ENCODE measurements at regions not wholly inside any gene's neighbourhood (a gene's known extent, or its start where the extent isn't known, plus 50 kb on each side); places are given as distances from the start of the nearest gene placed in this dataset.

DNA sequence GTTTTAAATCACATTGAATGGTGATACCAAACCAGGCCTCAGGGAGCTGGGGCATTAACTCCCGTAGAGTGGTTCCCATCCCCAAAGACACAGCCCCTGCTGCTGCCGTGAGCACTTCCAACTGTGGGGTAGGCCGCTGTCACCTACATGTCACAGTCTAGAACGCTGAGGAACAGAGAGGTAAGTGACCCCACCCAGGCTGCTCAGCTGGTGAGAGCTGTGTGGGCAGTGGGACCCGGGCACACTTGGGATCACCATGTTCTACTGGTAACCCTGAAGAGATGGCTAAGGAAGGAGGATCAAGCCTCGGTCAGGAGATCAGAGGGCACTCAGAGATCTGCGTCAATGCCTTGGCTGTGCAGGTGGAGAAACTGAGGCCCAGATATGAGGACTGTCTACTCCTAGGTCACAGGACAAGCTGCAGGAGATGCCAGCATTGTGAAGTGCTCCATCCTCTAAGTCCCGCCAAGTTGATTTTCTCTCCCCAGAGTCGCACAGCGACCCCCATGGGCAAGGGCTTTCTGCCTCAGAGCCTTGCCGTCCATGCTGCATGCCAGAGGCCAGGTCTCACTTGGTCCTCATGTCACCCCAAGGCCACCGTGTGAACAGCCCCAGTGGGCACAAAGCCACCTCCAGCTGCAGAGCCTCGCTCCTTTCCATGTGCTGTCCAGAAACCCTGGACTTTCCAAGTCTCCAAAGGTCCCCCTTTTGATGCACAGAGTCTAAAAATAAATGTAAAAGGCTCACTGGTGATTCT, 144.2 kb upstream of the OTOS start:
- DNase-seq (ENCODE audit: low spot score) = no peak

DNA sequence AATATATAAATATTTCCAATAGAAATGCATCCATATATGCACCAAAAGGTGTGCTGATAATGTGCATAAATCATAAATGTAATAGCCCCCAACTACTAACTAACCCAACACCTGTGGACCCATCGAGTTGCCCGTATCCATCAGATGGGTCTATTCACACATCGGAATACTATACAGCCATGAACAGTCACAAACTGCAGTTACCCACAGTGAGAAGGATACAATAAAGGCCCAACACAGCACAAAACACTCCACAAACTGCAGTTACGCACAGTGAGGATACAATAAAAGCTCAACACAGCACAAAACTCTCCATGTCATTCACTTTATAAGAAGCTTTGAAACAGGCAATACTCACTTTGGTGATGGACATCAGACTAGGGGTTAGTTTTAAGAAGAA, 145.3 kb upstream of the OTOS start:
- DNase-seq (ENCODE audit: low spot score) = no peak

DNA sequence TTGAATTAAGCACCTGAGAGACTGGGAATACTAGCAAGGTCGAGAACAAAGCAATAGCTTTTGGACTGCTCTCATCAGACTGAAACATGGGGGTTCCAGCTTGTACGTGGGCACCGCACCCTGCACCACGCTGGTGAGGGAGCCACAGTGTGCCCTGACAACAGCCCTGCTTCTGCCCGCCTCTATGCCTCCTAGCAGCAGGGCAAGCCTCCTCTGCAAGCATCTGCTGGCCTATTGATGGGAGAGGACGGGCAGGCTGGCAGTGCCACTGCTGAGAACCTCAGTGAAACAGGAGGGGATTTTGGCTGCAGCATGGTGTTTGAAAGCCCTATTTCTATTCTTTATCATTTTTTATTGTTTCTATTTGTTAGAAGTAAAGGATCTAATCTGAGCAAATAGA, 146.1 kb upstream of the OTOS start:
- DNase-seq (ENCODE audit: low spot score) = no peak

DNA sequence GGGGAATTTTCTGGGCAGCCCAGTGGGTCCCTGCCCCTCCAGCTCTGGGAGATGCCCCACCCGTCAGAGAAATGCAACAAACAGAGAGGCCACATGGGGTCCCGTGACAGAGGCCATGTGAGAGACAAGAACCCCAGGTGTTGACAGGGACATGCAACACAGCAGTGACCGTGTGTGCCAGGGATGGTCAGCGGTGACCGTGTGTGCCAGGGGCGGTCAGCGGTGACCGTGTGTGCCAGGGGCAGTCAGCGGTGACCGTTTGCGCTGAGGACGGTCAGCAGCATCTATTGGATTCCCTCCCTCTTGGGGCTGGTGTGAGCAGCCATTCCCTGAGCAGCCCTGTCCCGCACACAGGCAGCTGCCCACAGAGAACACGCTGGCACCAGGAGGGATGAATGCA, 146.6 kb upstream of the OTOS start:
- peak; percentile 8 for DNase-seq (ENCODE audit: low spot score)

DNA sequence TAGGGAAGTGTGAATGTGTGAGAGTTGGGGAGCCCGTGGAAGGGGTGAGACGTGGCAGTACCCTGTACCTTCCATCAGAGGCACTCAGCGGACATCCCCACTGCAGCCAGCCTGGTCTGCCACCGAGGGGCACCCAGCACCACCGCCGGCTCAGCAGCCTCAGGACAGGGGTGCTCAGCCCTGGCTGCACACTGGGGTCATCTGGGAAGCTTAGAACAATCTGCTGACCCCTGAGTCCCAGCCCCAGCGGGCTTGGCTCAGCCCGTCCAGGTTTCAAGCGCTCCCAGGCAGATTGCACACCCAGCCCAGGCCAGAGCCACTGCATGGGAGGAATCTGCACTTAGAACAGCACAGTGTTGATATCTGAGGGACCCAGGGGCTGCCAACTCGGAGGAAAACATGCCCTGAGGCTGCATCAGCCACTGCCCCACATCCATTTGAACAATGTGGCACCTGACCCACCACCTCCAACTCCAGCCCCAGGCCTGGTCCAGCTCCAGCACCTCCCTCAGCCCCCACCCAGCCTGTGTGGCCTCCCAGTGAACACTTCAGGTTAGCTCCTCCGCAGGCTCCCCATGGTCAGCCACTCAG, 147.1 kb upstream of the OTOS start:
- peak; percentile 31 for DNase-seq (ENCODE audit: low spot score)

DNA sequence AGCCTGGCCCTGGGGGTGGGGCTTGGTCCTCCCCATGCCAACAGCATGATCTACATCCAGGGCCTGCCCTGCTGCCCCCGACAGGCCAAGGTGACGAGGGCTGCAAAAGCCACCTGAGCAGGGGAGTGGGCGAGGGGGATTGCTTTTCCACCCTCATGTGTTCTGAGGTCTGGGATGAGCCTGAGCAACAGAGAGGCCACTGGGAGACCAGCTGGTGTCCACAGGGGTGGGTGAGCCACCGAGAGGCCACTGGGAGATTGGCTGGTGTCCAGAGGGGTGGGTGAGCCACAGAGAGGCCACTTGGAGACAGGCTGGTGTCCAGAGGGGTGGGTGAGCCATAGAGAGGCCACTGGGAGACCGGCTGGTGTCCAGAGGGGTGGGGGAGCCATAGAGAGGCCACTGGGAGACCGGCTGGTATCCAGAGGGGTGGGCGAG, 147.4 kb upstream of the GPC1 start:
- DNase-seq (ENCODE audit: low spot score) = peak; percentile 2

DNA sequence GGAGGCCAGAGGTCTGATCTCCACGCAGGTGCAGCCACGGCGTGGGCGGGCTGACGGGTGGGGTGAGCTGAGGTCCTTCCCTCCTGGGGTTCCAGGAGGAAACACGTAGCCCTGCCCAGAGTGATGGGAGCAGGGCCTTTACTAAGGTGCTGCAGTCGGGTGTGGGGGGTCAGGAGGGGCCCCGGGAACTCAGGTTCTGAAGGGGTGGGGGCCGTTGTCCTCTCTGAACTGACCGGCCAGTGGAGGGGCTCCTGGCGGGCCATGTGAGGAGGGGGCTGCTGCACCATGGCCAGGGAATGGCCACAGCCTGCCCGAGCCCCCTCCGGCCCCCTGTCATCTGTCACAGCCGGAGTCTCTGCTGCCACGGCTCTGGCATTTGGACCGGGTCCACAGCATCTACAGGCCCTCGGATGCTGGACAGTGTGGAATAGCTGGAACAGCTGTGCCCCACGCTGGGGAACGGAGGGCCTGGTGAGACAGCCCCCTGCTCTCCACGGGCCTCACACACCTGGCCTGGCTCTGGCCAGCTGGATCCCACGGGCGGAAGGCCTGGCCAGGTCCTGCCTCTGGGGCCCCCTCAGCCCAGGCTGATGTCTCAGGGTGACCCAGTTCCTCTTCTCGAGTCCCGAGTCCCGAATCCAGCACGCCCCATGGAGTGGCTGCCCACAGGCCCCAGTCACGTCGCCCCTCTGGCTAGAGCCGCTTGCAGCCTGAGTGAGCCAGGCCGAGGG, 145.6 kb upstream of the GPC1 start:
- DNase-seq (ENCODE audit: low spot score) = peak; percentile 4

DNA sequence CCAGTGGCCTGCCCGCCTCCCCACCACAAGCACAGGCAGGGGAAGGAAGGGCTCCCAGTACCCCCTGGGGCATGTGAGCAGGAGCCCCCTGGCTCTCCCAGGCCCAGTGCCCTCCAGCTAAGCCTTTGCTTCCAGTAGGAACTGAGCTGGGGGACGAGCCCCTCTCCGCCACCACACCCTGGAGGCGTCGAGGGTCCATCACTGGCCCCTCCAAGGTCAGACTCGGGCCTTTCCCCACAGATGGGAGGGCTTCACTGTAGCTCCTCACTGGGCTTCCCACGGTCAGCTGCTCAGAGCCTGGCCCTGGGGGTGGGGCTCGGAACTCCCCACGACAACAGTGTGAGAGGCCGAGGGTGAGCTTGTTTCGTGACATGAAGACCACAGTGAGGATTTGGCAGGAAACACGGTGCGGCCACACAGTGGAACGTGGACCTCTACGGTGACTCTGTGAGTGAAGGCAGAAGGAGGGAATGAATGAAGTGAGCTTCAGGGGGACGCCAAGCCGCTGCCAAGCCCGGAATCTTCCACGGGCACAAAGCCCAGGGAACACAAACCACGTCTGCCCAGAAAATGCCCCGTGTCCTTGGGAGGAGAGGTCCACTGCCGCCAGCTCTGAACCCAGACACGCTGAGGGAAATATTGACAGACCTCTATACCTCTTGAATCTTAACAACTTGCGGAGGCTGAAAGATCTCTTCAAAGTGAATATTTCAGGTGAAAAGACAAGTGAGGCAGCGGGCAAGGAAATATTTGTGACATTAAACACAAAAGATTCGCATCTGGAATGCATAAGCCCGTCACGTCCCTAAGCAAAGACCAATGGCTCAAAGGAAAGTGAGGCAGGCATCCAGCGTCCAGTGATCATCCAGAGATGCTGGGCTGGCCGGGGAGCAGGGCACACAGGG, 144.8 kb upstream of the GPC1 start:
- DNase-seq (ENCODE audit: low spot score) = peak; percentile 2

DNA sequence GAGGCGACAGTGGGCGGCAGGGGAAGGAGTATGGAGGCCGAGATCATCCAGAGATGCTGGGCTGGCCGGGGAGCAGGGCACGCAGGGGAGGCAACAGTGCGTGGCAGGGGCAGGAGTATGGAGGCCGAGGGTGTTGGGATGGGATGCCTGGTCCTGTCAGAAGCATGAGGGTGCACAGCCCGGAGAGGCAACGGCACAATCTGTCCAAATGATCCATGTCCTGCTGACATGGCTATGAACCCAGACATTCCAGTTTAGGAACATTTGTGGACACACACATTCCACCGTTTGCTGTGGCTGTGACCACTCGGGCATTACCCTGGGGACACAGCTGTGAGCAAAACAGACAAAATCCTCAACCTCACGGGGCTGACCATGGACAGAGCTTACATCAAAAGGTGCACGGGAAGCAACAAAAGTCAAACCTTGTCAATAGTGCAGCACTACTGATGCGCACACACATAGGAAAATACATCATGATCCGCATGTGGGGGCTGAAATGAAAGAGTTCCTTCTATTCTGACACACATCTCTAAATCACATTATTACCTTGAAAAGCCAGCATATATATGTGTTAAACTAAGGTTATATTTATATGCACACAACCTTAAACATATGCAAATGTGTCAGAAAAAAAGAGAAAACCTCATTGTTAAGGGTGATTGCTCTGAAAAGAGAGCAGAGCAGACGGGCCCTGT, 144.0 kb upstream of the GPC1 start:
- DNase-seq (ENCODE audit: low spot score) = peak; percentile 8

DNA sequence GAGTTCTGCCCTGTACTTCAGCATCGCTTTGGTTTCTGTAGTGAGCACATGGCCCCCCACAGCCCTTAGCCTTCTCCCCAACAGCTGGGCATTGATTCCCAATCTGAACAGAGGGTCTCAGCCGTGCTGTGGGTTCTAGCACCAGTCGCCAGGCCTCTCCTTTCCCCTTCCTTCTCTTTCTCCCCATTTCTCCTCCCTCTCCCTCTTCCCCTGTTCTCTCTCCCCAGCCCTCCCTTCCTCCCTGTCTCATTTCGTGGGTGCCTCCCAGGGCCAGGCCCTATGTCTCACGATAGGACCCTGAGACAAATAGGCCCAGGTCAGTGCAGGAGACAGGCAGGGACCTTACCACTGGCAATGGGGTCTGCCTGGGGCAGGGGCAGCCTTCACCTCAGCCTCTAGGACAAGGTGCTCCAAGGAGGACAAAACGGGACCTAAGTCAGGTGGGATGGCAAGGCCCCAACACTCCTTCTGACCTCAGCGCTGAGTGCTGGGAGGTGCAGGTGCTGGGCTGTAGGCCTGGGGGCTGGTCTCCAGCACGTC, 143.4 kb upstream of the GPC1 start:
- peak; percentile 5 for DNase-seq (ENCODE audit: low spot score)

DNA sequence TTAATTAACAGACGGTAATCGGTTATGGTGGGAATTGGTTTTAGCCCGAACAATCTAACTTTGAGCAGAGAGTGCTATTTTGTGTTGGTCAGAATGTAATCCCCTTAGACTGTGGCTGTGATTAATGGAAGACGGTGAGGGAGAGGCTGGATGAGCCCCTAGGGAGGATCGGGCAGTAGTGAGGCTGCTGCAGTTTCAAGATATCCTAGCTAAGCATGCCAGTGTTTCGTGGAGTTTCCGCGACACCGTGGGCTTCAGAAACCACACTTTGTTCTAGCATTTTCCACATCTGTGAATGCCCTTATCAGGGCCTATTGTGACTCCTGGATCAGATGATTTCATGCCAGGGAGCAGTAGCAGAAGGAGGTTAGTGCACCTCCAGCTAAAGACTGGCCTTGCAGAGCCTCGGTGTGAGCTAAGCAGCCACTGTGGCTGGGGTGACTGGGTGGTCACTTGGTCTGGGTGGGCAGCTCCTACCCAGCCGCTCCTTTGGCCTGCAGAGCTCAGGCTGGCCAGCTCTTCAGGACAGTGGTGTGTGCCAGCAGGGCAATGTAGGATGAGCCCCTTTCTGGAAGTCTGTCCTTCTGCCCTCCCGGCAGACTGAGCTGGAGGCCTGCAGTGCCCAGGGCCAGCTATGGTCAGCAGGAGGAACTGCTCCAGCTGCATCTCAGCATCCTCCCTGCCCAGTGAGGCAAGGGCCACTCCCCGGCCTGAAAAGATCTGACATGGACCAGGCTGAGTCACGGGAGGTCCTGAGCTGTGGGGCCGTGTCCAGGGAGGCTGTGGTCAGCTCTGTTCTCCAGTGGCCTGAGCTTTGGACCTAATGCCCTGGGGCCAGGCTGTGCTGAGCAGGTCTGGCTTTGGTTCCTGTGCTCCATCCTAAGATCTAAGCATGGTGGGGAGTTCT, 142.6 kb upstream of the GPC1 start:
- DNase-seq (ENCODE audit: low spot score) = peak; percentile 3

DNA sequence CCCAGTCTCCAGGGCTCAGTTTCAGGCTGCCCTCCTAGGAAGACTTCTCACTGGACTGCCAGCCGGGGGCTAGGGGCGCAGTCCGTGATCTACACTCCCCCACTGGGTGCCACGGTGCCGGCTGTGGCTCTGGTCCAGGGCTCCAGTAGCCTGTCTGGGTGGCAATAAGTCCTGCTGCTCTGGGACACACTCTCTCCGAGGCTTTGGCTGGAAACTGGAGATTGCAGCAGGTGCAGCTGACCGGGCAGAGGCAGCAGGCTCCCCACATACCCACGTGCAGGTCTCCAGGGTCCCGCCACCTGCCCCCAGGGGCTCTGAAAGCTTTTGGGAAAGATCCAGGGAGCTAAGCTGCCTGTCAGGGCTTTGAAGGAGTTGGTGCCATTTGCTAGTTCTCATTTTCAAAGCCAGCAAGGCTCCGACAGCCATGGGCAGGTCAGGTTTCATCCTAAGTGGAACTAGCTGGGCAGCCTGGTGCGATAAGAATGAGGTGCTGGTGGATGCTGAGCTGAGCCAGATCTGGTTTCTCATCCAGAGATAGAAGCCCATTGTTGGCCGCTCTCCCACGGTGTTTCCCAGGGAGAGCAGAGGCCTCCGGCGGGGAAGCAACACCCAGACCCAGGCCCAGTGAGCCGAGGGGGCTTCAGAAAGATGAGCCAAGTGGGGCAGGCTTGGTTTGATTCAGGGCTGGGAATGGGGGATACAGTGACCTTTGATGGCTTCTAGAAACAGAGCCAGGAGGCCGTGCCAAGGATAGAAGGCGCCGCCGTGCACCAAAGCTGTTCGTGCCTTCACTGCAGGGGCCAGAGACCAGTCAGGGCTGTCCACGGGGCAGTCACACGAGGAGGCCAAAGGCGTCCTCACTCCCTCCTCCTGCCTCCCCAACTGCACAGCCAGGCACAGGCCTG, 141.7 kb upstream of the GPC1 start:
- peak; percentile 50 for DNase-seq (ENCODE audit: low spot score)

DNA sequence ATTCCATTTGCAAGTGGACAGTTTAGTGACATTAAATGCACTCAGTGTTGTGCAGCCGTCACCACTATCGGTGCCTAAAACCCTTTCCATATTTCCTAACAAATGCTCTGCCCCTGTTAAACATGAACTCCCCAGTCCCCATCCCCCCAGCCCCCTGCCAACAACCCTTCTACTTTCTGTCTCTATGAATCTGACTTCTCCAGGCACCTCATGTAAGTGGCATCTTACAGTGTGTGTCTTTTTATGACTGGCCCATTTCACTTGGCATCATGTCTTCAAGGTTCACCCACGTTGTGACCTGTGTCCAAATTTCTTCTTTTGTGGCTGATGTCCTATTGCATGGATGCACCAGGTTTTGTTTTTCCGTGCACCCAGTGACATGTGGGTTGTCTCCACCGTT, 140.9 kb upstream of the GPC1 start:
- DNase-seq (ENCODE audit: low spot score) = no peak

DNA sequence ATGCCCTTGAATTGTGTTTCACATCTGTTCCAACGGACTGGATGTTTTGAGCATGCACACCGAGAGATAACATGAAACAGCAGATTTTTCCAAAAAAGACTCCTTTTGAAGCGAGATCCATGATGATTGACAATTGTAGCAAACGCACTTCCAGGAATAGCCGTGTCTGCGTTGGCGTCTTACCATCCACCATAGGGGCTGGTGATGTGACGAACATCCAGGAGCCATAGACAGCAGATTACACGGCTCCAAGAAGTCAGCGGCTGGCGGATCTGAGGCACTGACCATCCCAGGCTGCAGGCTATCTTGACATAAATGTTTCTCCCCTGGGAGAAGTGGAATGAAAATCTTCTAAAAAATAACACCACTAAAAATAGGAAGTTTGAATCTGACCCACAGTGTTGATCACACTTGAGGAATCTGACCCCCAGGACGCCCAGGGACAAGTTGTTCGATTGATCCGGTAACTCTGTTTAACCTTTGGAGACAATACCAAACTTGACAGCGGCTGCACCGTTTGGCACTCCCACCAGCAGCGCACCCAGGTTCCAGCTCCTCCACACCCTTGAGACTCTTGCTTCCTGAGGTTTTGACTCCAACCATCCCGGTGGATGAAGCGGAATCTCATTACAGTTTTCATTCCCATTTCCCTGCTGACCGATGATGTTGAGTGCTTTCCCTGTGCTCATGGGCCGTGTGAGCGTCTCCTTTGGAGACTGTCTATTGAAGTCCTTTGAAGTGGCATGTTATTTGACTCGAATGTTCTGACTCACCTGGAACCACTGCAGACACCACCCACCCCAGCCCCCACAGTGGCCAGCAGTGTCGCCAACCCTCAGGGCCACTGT, 140.0 kb upstream of the GPC1 start:
- no peak for DNase-seq (ENCODE audit: low spot score)

DNA sequence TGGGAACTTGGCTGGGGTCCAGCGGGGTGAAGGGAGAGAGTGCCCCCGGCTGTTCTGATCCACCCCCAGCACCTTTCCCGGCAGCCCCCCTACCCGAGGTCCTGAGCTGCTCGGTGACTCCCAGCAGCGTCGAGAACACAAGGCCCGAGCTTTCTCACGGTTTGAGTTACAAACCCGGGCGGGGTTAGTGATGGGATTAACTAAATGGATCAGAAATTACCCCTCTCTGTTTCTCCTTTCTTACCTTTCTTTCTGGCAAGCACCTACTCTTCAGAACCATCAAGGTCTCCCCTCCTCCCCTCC, 139.4 kb upstream of the GPC1 start:
- no peak for DNase-seq (ENCODE audit: low spot score)

DNA sequence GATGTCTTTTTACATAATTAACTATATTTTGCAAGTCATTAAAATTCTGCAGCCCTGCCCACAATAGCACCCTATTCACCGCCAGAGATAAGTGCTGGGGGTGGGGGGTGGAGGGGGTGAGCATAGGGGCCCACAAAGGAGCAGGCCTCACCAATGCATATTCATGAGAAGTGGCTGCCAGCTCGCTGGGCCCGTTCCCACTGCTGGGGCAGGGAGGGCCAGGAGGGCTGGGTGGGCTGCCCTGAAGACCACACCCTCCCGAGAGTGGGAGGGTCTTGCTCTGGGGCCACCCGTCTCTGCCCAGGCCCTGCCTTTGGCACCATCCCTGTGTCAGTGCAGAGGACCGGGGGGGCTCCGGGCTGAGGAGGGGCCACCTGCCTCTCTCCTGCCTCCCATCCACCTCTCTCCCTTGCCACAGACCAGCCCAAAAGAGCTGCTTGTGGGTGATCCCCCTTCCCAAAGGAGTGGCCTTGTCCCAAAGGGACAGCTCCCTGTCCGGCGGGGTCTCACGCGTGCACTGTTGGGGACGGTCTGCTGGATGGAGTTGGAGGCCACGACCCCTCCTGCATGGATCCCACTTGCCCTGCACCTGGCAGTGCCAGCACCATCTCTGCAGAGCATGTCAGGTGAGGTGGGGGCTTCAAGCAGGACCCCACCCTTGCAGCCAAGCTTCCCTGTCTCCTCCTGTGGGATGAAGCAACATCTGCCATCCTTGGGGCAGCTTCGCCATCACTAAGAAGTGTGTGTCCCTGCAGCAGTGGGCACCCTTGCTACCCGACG, 138.8 kb upstream of the GPC1 start:
- peak; percentile 55 for DNase-seq (ENCODE audit: low spot score)

DNA sequence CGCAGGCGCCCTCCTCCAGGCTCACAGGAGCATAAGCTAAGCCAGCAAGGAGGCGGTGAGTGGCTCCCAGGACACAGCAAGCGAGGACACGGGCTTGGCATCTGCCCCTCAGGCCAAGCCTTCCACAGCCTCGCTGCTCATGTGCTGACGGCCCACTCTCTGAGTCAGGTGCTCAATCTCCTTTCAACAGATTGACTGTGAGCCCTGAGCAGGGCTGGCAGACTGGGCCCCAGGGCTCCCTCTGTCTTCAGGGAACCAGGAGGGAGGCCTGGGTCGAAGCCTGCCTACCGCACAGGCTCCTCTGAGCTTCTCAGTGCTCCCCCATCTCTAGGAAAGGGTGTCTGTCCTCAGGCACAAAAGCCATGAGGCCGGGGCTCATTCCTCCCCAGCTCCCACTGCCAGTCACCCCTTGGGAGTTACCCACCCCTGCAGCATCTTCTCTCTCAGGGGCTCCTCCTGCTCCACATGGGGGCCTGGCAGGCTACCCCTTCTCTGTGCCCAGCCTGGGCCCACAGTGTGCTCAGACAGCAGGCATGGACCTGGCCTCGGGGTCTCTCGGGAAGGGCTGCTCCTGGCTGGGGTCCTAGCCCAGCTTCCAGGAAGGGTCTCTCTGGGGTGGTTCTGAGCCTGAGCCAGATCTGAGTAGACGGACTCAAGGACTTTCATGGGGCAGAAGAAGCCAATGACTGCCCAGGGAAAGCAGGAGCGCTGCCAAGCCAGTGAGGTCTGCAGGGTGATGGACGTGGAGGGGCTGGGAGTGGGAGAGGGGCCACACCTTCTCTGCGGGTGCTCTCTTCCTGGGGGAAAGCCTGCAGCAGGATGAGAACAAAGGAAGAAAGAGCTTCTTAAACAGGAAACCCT, 138.0 kb upstream of the GPC1 start:
- DNase-seq (ENCODE audit: low spot score) = no peak

All from iPS-NIHi11 (cell line).